Mononuclear cell (primary cell): ENCODE measurements at regions not wholly inside any gene's neighbourhood (a gene's known extent, or its start where the extent isn't known, plus 50 kb on each side); places are given as distances from the start of the nearest gene placed in this dataset.

ENCODE experiments used
- H3K27me3 ChIP-seq: 2 replicates; pipeline ENCODE4 v1.6.0; 2011; ENCODE audit warnings: low read length, control low read depth; ENCODE audit not compliant: insufficient read depth
- H3K4me1 ChIP-seq: 2 replicates; pipeline ENCODE4 v1.5.1; 2011; ENCODE audit warnings: mild to moderate bottlenecking, low read length, control low read depth; ENCODE audit not compliant: insufficient read depth
- H3K4me3 ChIP-seq: 2 replicates; pipeline ENCODE4 v1.5.1; 2011; ENCODE audit warnings: mild to moderate bottlenecking, low read length, moderate library complexity
- H3K9me3 ChIP-seq: 2 replicates; pipeline ENCODE4 v1.5.1; 2011; ENCODE audit warnings: low read depth, mild to moderate bottlenecking, control low read depth, low read length

DNA sequence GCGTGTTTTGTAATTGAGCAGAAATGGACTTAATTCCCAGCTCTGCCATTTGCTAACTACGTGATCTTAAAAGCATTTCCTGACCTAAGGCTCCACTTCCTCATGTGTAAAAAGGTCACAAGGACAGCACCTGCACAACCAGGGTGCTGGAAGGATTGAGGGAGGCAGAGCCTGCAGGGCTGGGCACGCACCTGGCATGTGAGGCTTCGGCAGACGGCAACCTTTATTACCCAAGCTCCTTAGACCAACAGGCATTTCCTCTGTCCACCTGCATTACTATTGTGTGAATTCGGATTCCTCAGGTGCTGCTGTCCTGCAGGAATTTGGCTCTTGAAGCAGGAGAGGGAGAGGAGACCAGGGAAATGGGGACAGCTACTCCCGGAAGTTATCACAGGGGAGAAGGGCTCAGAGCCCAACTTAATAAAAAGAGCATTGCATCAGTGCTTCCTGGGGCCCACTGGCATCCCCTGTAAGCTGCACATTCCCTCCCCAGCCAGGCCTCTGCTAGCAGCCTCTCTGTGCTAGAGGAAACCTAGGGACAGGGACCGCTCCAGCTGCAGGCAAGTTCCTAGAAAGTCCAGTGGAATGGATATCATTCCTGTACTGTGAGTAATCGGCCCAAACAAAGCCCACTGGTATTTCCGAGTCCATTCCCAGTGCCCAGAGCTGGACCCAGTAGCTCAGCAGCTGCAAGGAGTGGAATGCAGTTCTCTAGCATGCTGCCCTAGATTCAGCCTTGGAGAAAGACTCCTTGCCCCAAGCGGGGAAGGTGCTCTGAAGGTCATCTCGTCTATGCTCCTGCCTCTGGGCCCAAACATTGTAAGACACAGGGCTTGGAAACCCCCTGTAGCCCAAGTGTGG, 157.1 kb upstream of the CCND2 start:
- H3K4me1 ChIP-seq, result peaks cover 51% of the 10 kb centered on the region
- no peaks in the 10 kb centered on the region for H3K9me3 ChIP-seq
- no peaks in the 10 kb centered on the region for H3K27me3 ChIP-seq
- no peak overlapping the region for H3K4me3 ChIP-seq

DNA sequence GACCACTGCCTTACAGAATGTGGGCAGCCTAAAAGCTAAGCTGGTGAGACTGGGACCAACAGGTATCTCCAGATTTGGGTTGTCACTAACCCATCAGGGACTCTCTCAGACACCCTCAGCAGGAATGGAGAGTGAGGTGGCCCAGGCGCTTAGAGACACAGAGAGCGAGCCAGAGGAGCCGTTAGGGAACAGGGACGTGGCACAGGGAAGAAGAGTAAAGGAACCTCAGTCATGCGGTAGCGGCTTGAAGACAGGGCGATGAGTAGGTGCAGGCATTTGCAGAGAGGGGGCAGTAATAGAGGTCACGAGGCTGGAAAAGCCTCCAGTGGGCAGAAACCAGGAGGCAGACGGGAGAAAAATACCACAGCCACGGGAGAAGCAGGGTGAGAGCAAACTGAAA, 158.0 kb upstream of the CCND2 start:
- Histone ChIP-seq H3K4me1 (peaks cover 51% of the 10 kb centered on the region), H3K27me3 (no peaks in the 10 kb centered on the region), H3K4me3 (no peak overlapping the region), H3K9me3 (no peaks in the 10 kb centered on the region)

DNA sequence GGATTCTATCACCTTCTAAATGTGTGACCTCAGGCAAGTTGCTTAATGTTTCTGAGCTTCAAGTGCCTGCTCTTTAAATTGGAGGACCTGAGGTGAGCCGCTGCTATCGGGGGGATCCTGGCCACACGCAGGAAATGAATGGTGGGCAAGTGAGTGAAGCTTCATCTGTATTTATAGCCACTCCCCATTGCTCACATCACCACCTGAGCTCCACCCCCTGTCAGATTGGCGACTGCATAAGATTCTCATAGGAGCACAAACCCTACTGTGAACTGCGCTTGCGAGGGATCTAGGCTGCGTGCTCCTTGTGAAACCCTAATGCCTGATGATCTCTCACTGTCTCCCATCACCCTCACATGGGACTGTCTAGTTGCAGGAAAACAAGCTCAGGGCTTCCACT, 158.6 kb upstream of the CCND2 start:
- peaks cover 47% of the 10 kb centered on the region for H3K4me1 ChIP-seq
- no peaks in the 10 kb centered on the region for H3K9me3 ChIP-seq
- no peak overlapping the region for H3K4me3 ChIP-seq
- H3K27me3 ChIP-seq, result no peaks in the 10 kb centered on the region

DNA sequence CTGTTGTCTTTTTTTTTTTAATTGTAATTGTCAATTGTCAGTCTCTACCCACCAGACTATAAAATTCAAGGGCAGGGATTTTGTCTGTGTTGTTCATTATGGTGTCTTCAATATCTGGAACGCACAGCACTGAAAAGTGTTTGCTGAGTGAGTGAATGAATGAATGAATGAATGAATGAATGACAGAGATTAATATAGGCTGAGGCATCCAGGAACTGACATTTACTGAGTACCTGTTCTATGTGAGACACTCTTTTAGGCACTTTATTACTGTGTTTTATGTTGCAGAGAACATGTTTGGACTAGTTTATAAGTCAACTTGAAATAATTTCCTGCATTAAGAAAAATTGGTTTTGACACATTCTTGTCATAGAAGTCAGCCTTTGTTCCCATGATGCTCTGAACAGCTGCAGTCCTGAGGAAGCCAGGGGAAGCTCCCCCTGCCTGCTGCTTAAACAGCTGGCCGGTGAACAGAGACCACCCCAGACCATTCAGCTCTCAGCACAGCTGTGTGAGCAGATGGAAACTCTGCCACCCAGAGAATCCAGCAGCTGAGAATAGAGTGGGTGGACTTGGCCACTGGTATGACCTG, 160.7 kb upstream of the CCND2 start:
- H3K9me3 ChIP-seq, result no peaks in the 10 kb centered on the region
- no peaks in the 10 kb centered on the region for H3K27me3 ChIP-seq
- peaks cover 32% of the 10 kb centered on the region for H3K4me1 ChIP-seq
- H3K4me3 ChIP-seq, result no peak overlapping the region

DNA sequence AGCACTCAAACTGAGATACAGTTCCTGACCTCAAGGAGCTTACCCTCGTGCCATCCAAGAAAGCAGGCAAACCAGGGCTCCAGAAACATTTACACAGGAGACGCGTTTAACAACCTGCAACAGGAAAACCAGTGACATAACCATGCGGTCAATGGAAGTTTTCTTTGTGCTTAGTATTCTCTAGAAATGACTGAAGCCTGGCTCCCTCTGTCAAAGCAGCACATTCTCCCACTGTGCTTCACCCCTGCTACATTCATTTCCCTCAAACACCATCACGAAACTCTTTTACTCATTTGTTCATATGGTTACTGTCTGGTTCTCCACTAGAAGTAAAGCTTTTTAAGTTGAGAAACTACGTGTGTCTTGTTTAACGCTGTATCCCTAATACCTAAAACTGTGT, 161.3 kb upstream of the CCND2 start:
- H3K9me3 ChIP-seq, result no peaks in the 10 kb centered on the region
- peaks cover 32% of the 10 kb centered on the region for H3K4me1 ChIP-seq
- H3K4me3 ChIP-seq, result no peak overlapping the region
- no peaks in the 10 kb centered on the region for H3K27me3 ChIP-seq

DNA sequence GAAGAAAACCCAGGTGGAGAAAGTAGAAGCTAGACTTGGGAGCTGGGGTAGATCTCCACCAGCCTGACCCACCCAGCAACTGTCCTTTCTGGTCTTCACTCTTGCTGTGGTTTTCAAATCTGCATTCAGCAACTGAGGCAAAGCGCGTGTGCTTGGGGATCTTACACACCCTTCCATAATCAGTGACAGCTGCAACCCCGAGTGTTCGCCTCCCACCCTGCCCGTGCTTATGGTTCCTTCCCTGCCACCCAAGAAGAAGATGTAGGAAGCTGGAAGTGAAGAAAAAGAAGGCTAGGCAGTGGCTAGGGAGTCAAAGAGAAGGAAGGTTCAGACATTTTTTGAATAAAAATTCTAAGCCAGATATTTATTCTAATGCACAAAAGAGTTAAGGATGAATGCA, 162.6 kb upstream of the CCND2 start:
- Histone ChIP-seq H3K9me3 (no peaks in the 10 kb centered on the region), H3K27me3 (no peaks in the 10 kb centered on the region), H3K4me1 (peaks cover 24% of the 10 kb centered on the region), H3K4me3 (no peak overlapping the region)

DNA sequence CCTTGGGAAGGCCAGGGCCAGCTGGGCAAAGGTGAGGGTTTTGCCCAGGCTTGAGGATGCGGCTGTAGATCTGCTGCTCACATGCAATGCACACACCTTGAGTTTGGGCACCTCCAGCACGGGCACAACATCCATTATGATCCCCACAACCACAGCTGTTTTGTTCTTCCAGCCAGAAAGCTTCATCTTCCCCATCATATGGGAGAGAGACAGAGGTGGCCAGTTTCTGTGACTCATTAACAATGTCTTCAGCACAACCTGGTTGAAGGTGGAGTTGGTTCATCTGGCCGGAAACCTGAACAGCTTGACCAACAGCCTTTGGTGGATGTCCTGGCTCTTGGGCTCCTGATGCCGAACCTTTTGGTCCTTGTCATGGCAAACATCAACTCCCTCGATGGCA, 163.7 kb upstream of the CCND2 start:
- no peaks in the 10 kb centered on the region for H3K27me3 ChIP-seq
- H3K4me3 ChIP-seq, result no peak overlapping the region
- H3K9me3 ChIP-seq, result no peaks in the 10 kb centered on the region
- H3K4me1 ChIP-seq, result peaks cover 12% of the 10 kb centered on the region

DNA sequence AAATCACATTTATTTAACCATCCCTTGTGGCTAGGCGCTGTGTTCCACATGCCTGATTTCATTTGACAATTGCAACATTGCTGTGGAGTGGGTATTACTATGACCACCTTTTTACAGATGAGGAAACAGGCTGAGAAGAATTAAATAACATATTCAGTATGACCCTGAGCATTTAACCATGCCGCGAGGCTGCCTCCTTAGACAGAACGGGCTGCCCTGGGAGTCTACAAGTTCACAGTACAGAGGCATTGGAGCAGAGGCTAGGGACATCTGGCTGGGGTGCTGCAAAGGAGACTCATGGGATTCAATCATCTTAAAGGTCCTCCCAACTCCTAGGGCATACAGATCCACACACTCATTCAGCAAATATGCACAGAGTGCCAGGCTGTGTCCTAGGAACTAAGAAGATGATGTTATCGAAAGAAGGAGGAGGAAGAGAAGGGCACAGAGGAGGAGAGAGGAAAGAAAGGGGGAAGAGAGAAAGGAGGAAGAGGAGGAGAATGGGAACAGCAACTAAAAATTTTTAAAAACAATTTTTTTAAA, 164.7 kb upstream of the CCND2 start:
- no peaks in the 10 kb centered on the region for H3K27me3 ChIP-seq

DNA sequence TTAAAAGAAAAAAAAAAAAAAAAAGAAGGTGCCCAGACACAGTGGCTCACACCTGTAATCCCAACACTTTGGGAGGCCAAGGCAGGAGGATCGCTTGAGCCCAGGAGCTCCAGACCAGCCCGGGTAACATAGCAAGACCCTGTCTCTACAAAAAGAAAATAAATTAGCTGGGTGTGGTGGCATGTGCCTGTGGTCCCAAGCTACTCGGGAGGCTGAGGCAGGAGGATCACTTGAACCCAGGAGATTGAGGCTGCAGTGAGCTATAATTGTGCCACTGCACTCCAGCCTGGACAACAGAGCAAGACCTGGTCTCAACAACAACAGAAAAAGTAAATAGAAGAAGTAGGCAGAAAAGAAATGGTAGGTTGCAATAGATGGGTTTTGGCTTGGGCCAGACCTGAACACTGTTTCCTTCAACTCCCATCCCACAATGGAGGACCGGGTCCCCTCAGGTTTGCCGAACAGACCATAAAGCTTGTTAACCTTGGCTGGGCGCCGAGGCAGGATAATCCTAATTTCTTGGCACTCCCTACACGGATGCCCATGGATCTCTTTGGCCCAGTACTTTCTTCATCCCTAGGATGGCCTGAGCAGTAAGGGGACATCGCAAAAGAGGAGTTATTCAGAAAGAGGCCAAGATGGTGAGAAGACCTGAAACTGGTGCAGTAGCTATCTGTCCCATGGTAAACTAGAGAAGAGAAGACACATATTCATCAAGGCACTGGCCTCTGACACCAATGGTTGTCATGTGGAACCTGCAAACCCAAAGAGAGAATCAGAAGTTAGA, 165.5 kb upstream of the CCND2 start:
- Histone ChIP-seq H3K27me3 (no peaks in the 10 kb centered on the region), H3K9me3 (no peaks in the 10 kb centered on the region), H3K4me1 (peaks cover 12% of the 10 kb centered on the region), H3K4me3 (no peak overlapping the region)

More for the DNA sequence above, 164.7 kb upstream of the CCND2 start:
- H3K9me3 ChIP-seq, result no peaks in the 10 kb centered on the region
- no peak overlapping the region for H3K4me3 ChIP-seq
- peaks cover 12% of the 10 kb centered on the region for H3K4me1 ChIP-seq

DNA sequence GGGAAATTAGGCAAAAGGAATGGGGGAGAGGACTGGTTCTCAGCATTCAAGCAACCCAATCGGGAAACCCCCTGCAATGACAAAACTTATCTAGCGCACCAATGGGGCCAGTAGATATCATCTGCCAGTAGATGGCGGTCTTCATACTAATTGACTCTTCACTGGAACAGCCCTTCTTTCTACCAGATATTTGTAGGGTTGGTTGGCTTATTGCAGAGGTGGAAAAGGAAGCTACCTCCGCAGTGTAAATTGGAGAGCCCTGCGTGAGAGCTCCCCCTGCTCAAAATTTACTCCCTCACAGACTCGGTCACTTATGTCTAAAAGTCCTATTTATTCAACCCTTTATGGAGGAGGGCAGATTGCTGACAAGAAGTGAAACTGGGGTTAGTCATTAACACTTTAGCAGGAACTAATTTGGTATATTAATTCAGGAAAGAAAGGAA, 166.1 kb upstream of the CCND2 start:
- H3K9me3 ChIP-seq, result no peaks in the 10 kb centered on the region

DNA sequence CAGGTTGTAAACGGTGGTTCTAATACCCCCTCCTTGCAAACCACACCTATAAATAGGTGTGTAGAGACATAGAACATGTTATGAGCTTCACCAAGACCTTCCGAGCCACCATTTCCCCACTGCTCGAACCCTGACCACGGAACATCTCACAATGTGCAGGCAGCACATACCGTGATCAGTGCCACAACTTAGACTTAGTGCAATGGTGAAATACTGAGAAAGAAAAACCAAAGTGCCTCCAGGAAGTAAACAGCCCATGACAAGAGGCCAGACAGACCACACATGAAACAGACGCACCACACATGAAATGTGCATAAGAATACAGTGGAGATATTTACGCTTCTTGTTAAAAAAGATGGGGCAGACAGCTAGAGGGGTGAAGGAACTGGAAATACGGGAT, 166.9 kb upstream of the CCND2 start:
- H3K4me3 ChIP-seq, result no peak overlapping the region
- no peaks in the 10 kb centered on the region for H3K27me3 ChIP-seq
- H3K9me3 ChIP-seq, result no peaks in the 10 kb centered on the region

More for the DNA sequence above, 166.1 kb upstream of the CCND2 start:
- Histone ChIP-seq H3K4me1 (peaks cover 12% of the 10 kb centered on the region), H3K4me3 (no peak overlapping the region), H3K27me3 (no peaks in the 10 kb centered on the region)

DNA sequence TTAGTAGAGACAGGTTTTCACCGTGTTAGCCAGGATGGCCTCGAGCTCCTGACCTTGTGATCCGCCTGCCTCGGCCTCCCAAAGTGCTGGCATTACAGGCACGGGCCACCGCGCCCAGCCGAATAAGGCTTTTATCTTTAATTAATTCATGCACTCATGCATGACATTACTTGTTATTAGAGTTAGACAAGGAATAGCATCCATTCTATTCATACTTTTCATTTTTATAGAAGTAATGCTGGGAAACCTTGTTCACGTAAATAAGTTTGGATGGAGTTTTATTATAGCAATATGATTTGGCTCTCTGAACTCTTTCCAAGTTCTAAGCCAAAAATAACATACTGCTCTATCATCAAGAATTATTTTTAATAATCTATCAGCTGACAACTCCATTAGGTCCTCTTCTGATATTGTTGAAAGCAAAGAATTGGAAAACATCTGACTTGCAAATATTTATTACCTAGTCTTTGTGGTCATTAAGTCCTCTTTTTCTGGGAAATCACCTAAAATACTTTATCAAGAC, 168.8 kb upstream of the CCND2 start:
- Histone ChIP-seq H3K4me3 (no peak overlapping the region), H3K4me1 (peaks cover 12% of the 10 kb centered on the region), H3K27me3 (no peaks in the 10 kb centered on the region), H3K9me3 (no peaks in the 10 kb centered on the region)

More for the DNA sequence above, 166.9 kb upstream of the CCND2 start:
- peaks cover 12% of the 10 kb centered on the region for H3K4me1 ChIP-seq

DNA sequence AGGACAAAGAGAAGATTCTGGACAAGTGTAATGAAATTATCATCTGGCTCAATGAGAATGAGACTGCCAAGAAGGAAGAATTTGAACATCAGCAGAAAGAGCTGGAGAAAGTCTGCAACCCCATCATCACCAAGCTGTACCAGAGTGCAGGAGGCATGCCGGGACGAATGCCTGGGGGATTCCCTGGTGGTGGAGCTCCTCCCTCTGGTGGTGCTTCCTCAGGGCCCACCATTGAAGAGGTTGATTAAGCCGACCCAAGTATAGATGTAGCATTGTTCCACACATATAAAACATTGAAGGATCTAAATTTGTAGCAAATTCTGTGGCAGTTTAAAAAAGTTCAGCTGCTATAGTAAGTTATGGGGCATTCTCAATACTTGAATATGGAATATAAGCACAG, 174.3 kb upstream of the CCND2 start:
- Histone ChIP-seq H3K9me3 (no peaks in the 10 kb centered on the region), H3K4me3 (no peak overlapping the region), H3K27me3 (no peaks in the 10 kb centered on the region), H3K4me1 (no peaks in the 10 kb centered on the region)

DNA sequence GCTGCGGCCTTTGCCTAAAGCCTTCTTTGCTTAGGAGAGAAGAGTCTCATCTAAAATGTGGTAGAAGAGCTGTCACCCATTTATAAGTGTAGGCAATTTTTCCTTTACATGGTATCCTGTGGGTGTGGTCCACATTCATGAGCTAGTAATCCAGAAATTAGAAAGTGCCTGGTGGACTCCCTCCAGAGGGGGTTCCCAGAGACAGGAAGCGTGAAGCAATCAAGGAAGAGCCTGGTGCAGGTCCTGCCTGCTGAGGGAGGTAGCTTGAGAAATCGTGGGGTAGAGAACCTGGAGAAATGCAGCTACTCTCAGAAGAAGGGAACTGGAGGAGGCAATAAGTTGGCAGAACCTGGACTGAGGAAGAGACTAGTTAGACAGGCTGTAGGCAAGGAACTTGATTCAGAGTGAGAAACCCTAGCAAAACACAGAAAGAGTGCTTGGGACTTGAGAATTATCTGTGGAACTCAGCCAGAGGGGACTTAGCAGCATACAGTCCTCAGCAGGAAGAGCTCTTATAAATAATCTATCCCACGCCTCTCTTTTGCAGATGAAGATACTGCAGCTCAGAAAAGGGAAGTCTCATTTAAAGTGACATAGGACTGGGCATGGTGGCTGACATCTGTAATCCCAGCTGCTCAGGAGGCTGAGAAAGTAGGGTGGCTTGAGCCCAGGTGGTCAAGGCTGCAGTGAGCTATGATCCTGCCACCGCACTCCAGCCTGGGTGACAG, 182.4 kb upstream of the CCND2 start:
- H3K9me3 ChIP-seq, result no peaks in the 10 kb centered on the region
- no peak overlapping the region for H3K4me3 ChIP-seq
- H3K4me1 ChIP-seq, result peaks cover 4% of the 10 kb centered on the region
- H3K27me3 ChIP-seq, result no peaks in the 10 kb centered on the region
